Pons (tissue), 1 donor: ENCODE measurements at regions not wholly inside any gene's neighbourhood (a gene's known extent, or its start where the extent isn't known, plus 50 kb on each side); places are given as distances from the start of the nearest gene placed in this dataset.

Source experiments
- DNase-seq: peaks from one replicate; pipeline ENCODE4 v3.0.0-alpha.2; 2016; ENCODE audit warnings: low spot score

- no peak for DNase-seq
Observed at GRCh38 chr3:25099666-25100065, 328.4 kb upstream of the RARB start.

GRCh38 chr3:25103391-25103790 lies 324.7 kb upstream of the RARB start:
- no peak for DNase-seq

GRCh38 chr3:25107918-25108617 lies 320.0 kb upstream of the RARB start:
- DNase-seq = no peak

GRCh38 chr3:25110642-25111041 lies 317.4 kb upstream of the RARB start:
- DNase-seq = no peak

- no peak for DNase-seq
Observed at GRCh38 chr3:25113891-25114290, 314.2 kb upstream of the RARB start.

GRCh38 chr3:25114532-25114931 lies 313.5 kb upstream of the RARB start:
- DNase-seq = no peak

- DNase-seq = no peak
Observed at GRCh38 chr3:25117005-25117593, 311.0 kb upstream of the RARB start.

GRCh38 chr3:25119682-25120081 lies 308.4 kb upstream of the RARB start:
- no peak for DNase-seq

GRCh38 chr3:25120665-25121064 lies 307.4 kb upstream of the RARB start:
- DNase-seq = no peak

GRCh38 chr3:25125201-25125600 lies 302.9 kb upstream of the RARB start:
- no peak for DNase-seq

- DNase-seq = no peak
Observed at GRCh38 chr3:25128735-25129134, 299.3 kb upstream of the RARB start.

GRCh38 chr3:25130724-25131520 lies 297.1 kb upstream of the RARB start:
- no peak for DNase-seq

GRCh38 chr3:25133588-25133987 lies 294.5 kb upstream of the RARB start:
- no peak for DNase-seq

GRCh38 chr3:25137606-25138005 lies 290.5 kb upstream of the RARB start:
- no peak for DNase-seq

- no peak for DNase-seq
Observed at GRCh38 chr3:25139267-25139666, 288.8 kb upstream of the RARB start.

- no peak for DNase-seq
Observed at GRCh38 chr3:25142609-25143355, 285.3 kb upstream of the RARB start.

GRCh38 chr3:25143356-25144025 lies 284.6 kb upstream of the RARB start:
- DNase-seq = no peak

- DNase-seq = no peak
Observed at GRCh38 chr3:25144430-25144829, 283.6 kb upstream of the RARB start.

- no peak for DNase-seq
Observed at GRCh38 chr3:25145176-25145575, 282.9 kb upstream of the RARB start.

- no peak for DNase-seq
Observed at GRCh38 chr3:25150199-25150598, 277.9 kb upstream of the RARB start.

GRCh38 chr3:25151281-25151902 lies 276.7 kb upstream of the RARB start:
- DNase-seq = peak; percentile 10
